ENCODE measurements at regions not wholly inside any gene's neighbourhood (a gene's known extent, or its start where the extent isn't known, plus 50 kb on each side); places are given as distances from the start of the nearest gene placed in this dataset.

- no peak overlapping the region for H3K4me3 ChIP-seq
- TF ChIP-seq POLR2AphosphoS5 (IDR thresholded peaks at IDR 0.05) (no peak), EP300 (IDR thresholded peaks at IDR 0.05) (no peak), CTCF (IDR thresholded peaks at IDR 0.05) (no peak), POLR2A (IDR thresholded peaks at IDR 0.05) (no peak)
- 94% methylated on average over 1 of the region's 1 CpG for WGBS, 2 donors
These were observed 371.2 kb upstream of the ADARB2 start for GRCh38 chr10:2108496-2108895.

GRCh38 chr10:2106641-2107040, 369.3 kb upstream of the ADARB2 start:
- TF ChIP-seq POLR2AphosphoS5 (IDR thresholded peaks at IDR 0.05) (no peak), POLR2A (IDR thresholded peaks at IDR 0.05) (no peak), EP300 (IDR thresholded peaks at IDR 0.05) (no peak), CTCF (IDR thresholded peaks at IDR 0.05) (no peak)
- no peak for DNase-seq
- no peaks in the 10 kb centered on the region for H3K27me3 ChIP-seq
- H3K4me3 ChIP-seq = no peak overlapping the region
- WGBS, 2 donors = 76 to 82% methylated on average over 2 of the region's 2 CpGs
- H3K27ac ChIP-seq = no peak overlapping the region
- intact Hi-C loops (cut with DNase I) = no loop called here
- H3K4me1 ChIP-seq = no peaks in the 10 kb centered on the region
- H3K36me3 ChIP-seq = no peaks in the 10 kb centered on the region
- H3K9me3 ChIP-seq = no peaks in the 10 kb centered on the region

More at GRCh38 chr10:2108496-2108895, 371.2 kb upstream of the ADARB2 start:
- Histone ChIP-seq H3K27ac (no peak overlapping the region), H3K27me3 (no peaks in the 10 kb centered on the region), H3K4me1 (no peaks in the 10 kb centered on the region), H3K36me3 (no peaks in the 10 kb centered on the region), H3K9me3 (no peaks in the 10 kb centered on the region)
- intact Hi-C loops (cut with DNase I) = no loop called here
- no peak for DNase-seq

GRCh38 chr10:2099321-2099720, 362.0 kb upstream of the ADARB2 start:
- Histone ChIP-seq H3K9me3 (no peaks in the 10 kb centered on the region), H3K27me3 (no peaks in the 10 kb centered on the region), H3K4me3 (no peak overlapping the region), H3K27ac (no peak overlapping the region), H3K4me1 (no peaks in the 10 kb centered on the region), H3K36me3 (no peaks in the 10 kb centered on the region)
- no peak for DNase-seq
- no peak for TF ChIP-seq POLR2A (IDR thresholded peaks at IDR 0.05)
- TF ChIP-seq POLR2AphosphoS5 (IDR thresholded peaks at IDR 0.05) = no peak
- no peak for TF ChIP-seq EP300 (IDR thresholded peaks at IDR 0.05)
- no peak for TF ChIP-seq CTCF (IDR thresholded peaks at IDR 0.05)
- intact Hi-C loops (cut with DNase I) = no loop called here
- 91 to 92% methylated on average over 16 of the region's 16 CpGs for WGBS, 2 donors

- no peaks in the 10 kb centered on the region for H3K27me3 ChIP-seq
- TF ChIP-seq POLR2A (IDR thresholded peaks at IDR 0.05) = no peak
- H3K4me3 ChIP-seq = no peak overlapping the region
- H3K4me1 ChIP-seq = no peaks in the 10 kb centered on the region
- no peak for DNase-seq
- H3K9me3 ChIP-seq = no peaks in the 10 kb centered on the region
- WGBS, 2 donors = 88 to 90% methylated on average over 10 of the region's 10 CpGs
- no peaks in the 10 kb centered on the region for H3K36me3 ChIP-seq
- H3K27ac ChIP-seq = no peak overlapping the region
- intact Hi-C loops (cut with DNase I) = no loop called here
These were observed 360.6 kb upstream of the ADARB2 start for GRCh38 chr10:2097937-2098336.

- Histone ChIP-seq H3K4me1 (no peaks in the 10 kb centered on the region), H3K4me3 (no peak overlapping the region), H3K36me3 (no peaks in the 10 kb centered on the region), H3K27ac (no peak overlapping the region), H3K27me3 (no peaks in the 10 kb centered on the region), H3K9me3 (no peaks in the 10 kb centered on the region)
- no peak for TF ChIP-seq POLR2AphosphoS5 (IDR thresholded peaks at IDR 0.05)
- DNase-seq = no peak
- WGBS, 2 donors = 83 to 88% methylated on average over 6 of the region's 6 CpGs
- intact Hi-C loops (cut with DNase I) = no loop called here
These were observed 356.8 kb upstream of the ADARB2 start for GRCh38 chr10:2094171-2094570.

- Histone ChIP-seq H3K27ac (no peak overlapping the region), H3K36me3 (no peaks in the 10 kb centered on the region), H3K4me3 (no peak overlapping the region), H3K9me3 (no peaks in the 10 kb centered on the region), H3K27me3 (no peaks in the 10 kb centered on the region), H3K4me1 (no peaks in the 10 kb centered on the region)
- intact Hi-C loops (cut with DNase I) = no loop called here
- TF ChIP-seq CTCF (IDR thresholded peaks at IDR 0.05) (no peak), EP300 (IDR thresholded peaks at IDR 0.05) (no peak), POLR2AphosphoS5 (IDR thresholded peaks at IDR 0.05) (no peak), POLR2A (IDR thresholded peaks at IDR 0.05) (no peak)
- WGBS, 2 donors = 91 to 94% methylated on average over 16 of the region's 16 CpGs
- DNase-seq = no peak
These were observed 346.3 kb upstream of the ADARB2 start for GRCh38 chr10:2083591-2083990.

All from sigmoid colon (tissue), 6 donors.